Erythroblast (primary cell): ENCODE measurements at regions not wholly inside any gene's neighbourhood (a gene's known extent, or its start where the extent isn't known, plus 50 kb on each side); places are given as distances from the start of the nearest gene placed in this dataset.

Source experiments
- GATA1 ChIP-seq: IDR thresholded peaks from 2 replicates; pipeline ENCODE4 v1.6.1; 2011; ENCODE audit warnings: low read depth, mild to moderate bottlenecking, control low read depth, low read length, moderate library complexity
- POLR2A ChIP-seq: IDR thresholded peaks from 2 replicates; pipeline ENCODE4 v1.6.1; 2011; ENCODE audit warnings: mild to moderate bottlenecking, low read length

GRCh38 chr9:88075966-88076285 lies 62.3 kb downstream of the SPATA31C2 start:
- TF ChIP-seq POLR2A (no peak), GATA1 (no peak)
